Kidney capillary endothelial cell (primary cell): ENCODE measurements at regions not wholly inside any gene's neighbourhood (a gene's known extent, or its start where the extent isn't known, plus 50 kb on each side); places are given as distances from the start of the nearest gene placed in this dataset.
"Not testable (repeated sequence)": the region's sequence is repeated elsewhere in the genome, so short reads cannot be mapped to it uniquely, and the experiment has no call there.

Source experiments
- DNase-seq: peaks from one replicate; pipeline ENCODE4 v3.0.0-alpha.2; 2018; ENCODE audit warnings: low spot score

DNA sequence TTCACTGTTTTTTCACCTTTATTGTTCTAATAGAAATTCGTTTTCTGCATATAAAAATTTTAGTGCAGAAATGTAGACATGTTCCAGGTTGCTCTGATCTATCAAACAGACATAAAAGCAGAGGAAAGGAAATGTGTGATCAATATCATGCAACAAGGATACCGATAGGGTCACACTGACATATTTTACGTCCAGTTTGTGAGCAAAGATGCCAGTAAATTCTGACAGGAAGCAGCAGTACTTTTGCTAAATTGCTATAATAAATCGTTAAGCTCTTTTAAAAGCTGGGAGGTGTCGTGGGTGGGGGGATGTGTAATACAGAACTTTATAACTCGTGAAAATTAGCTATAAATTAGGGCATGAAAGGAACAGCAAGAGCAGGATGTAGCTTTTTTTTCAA, 955.2 kb downstream of the BRINP3 start:
- DNase-seq = no peak

DNA sequence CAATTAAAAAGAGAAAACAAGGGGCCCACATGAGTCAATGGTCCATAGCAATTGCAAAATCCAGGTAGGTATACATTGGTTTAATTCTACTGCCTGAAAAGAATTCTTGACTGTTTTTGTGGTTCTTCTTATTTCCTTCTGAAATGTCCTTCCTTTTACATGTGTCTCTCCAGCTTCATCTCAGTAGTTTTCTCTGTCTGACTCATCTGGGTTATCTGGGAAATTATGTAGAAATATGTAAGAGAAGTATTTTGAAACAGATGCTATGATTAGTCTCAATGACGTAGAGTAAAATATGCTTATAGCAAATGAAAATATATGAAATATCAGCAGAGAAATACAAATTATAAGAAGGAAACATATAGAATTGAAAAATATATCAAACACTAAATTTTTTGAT, 953.2 kb downstream of the BRINP3 start:
- no peak for DNase-seq

DNA sequence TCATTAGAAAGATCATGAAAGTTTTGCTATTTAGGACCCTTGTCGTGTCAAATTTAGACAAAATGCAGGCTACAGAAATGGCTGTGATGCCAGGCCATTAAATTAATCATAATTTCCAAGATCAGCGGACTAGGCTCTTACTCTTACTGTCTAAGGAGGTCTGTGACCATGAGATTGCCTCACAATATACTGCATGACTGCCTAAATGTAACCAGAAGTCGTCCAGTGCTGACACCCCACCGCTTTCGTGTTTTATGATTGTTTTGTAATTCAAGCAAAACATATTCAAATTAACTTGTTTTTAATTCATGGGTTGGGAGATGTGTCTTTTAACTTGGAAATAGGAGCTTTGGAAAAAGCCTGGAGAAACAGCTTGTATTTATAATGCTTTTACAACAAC, 947.5 kb downstream of the BRINP3 start:
- DNase-seq = no peak

DNA sequence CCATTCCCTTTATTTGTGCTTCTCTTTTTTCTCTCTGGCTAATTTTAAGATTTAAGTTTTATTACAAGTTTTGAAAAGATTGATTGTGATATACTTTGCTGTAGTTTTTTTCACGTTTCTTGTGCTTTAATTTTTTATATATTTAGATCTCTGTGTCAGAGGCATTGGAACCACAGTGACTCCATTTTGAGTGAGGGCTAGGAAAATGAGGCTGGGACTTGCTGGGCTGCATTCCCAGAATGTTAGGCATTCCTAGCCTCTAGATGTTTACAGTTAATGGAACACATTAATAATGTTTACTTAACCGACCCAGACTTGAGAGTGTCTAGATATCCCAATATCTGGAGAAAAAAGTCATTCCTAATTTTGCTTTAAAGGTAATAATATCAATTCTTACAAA, 939.4 kb downstream of the BRINP3 start:
- DNase-seq = no peak

DNA sequence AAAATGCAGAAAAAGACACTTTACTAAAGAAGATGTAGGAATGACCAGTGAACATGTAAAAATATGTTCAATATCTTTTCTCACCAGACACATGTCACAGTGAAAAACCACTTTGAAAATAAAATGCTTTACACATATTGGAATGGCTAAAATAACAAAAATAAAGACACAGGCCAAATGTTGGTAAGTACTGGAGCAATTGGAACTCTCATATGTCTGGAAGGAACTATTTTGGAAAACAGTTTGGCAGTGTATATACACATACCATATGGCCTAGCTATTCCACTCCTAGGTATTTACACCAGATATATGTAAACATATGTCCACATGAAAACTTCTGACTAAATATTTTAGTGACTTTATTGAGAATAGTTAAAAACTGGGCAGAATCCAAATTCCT, 927.2 kb downstream of the BRINP3 start:
- DNase-seq = no peak

DNA sequence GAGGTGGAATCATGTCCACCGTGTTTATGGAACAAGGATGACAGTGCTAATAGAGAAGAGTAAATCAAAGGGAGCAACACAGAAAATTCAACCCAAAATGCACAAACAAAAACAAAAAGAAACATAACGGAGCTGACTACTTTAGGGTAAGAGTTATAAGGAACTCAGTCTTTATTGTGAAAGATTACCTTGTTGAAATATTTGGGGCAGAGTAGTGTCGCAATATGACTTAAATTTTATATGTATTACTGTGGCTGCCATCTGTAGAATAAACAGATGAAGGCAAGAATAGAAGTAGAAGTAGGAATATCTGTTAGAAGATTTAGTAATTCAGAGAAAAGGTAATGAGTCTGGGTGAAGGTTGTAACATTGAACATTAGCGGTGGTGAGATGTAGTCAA, 913.9 kb downstream of the BRINP3 start:
- DNase-seq = no peak

DNA sequence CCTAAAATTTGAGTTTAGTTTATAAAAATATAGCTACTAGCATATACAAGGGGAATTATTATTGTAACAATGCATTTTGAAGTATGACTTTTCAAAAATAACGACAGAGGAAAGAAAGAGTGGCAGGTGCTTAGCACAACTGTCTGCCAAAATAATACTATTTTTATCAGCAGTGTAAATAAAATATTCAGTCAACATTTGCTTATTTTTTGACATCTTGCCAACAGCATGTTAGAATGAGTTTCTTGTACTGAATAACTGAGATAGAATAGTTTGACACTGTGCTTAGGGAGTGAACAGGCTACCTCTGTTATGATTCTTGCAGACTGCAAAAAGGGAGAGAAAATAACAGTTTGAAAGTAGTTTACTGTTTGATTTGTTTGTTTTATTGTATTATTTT, 909.8 kb downstream of the BRINP3 start:
- no peak for DNase-seq

DNA sequence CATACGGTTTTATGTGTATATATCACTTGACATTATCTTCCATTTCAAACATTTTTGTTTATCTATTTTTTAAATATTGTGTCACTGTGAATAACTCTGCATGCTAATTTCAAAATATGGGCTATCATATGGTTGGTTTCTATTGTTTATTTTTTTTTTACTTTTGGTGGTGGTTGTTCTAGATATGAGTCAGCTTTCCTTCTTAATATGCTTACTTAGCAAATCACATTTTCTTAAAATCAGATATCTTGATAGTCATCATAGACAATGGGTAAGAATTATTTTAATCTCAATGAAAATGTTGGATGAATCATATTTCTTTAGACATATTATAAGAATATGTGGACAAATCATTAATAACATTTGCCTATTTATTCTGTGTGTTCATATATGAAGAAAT, 881.5 kb downstream of the BRINP3 start:
- DNase-seq = no peak

DNA sequence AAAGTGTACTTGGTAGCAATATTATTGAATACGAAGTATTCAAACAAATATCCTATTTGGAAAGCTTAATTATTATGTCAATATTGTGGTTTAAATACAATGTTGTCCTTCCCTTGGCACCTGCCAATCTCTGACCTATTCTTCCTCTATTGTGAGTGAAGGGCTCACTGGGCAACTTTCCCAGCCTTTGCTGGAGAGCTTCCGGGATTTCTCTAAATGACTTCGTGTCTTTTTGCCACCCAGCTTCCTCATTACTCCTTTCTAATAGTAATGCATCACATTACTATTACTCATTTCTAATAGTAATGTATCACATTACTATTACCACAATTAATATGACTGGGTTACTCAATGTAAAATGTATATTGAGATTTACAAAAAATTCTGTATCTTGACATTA, 880.6 kb downstream of the BRINP3 start:
- no peak for DNase-seq

DNA sequence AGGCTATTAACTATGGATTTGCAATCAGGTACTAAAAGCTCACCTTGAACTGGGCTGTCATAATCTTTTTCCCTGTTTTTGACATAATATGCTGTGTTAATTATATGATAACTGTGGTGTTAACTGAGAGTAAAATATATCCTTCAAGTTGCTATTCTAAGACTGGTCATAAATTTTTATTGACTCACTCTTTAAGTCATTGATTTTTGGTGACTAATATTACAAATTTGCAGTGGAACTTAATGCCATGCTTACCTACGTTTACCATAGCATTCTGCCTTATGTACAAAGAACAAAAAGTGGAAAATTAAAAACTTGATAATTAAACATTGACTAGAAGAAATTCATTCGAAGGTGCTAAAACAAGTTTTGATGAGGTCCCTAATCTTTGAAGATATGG, 872.4 kb downstream of the BRINP3 start:
- DNase-seq = no peak

DNA sequence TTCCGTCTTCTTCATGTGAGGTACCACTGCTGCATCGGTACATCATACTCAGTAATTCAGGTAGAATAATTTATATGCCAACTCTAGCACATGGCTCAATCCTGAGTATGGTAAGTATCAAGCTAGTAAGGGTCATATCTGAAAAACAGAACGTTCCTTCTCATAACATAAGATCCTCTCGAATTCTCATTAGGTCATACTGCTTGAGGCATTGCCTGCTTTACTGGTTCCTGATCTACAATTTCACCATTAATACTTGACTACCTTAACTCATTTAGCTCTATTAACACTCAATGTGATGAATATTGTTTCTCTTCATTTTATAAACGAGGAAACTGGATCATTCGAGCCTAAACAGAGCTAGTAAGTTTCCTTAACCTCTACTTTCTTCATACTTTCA, 871.6 kb downstream of the BRINP3 start:
- DNase-seq = no peak

DNA sequence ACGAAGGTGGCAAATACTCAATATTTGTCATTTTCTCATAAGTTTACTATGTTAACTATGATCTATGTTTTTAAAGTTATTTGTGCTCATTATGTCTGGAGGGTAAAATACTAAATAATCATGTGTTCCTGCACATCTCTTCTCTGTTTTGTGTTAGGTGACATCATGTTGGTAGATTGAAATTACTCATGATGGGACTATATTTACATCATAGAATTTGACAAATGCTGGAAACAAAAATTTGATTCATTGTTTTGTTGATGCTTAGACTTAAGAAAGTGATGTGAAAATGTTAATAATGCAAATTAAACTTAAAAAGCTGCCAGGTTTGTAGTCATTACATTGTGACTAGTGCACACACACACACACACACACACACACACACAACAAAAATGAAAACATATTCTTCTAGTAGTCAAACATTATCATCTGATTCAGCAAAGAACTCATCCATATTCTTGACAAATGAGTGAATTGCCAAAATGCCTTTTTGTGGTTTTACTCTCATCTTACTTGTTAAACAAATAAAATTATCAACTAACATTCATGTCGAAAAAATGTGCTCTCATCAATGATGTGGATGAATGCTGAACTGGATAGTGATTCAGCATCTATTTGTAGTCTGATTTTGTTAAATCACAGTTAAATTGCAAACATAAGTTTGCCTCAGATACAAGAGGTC, 870.7 kb downstream of the BRINP3 start:
- DNase-seq = no peak

DNA sequence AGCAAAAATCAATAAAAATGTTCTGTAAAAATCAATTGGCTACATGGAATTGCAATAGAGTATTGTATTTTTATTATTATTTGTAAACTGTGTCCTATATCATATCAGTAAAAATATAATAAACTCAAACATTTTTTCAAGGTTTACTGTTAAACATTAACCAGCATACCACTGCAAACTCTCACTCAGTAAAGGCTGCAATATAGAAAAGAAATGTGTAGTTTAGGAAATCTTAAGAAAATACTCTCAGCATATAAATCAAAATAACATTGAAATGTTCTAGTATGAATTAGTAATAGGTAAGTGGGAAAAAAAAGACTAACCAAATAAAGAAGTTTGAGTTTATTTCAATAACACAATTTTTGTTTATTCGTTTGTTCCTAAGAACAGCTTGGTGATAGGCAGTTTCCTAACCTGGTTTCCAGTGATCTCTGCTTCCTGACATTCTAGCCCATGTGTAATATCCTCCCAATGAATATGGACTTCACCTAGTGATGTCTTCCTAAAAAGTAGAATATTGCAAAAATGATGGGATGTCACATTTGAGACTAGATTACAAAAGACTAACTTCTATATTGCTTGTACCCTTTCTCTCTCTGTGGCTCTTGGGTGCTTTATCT, 870.1 kb downstream of the BRINP3 start:
- no peak for DNase-seq

DNA sequence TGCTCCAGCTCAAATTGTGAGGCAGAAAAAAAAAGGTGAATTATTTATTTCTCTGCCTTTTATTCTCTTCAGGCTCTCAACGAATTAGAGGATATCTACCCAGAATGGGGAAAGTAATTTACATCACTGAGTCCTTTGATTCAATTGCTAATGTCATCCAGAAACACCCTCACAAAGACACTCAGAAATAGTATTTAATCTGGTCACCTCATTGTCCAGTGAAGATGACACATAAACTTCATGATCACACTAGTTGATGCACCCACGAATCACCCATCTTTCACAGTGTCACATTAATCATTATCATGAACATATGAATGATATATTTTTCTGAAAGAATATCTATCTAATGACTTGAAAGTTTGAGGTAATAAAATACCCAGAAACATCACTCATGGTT, 868.5 kb downstream of the BRINP3 start:
- no peak for DNase-seq

DNA sequence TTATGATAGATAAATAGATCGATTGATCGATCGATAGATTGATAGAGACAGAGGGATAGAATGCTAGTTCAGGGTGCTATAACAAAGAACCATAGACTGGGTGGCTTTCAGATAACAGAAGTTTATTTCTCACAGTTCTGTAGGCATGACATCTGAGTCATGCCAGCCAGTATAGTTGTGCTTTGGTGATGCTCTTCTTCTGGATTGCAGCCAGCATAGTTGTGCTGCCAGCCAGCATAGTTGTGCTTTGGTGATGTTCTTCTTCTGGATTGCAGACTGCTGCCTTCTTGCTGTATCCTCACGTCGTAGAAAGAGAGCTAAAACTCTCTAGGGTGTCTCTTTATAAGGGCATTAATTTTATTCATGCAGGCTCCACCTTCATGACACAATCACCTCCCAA, 860.8 kb downstream of the BRINP3 start:
- no peak for DNase-seq

DNA sequence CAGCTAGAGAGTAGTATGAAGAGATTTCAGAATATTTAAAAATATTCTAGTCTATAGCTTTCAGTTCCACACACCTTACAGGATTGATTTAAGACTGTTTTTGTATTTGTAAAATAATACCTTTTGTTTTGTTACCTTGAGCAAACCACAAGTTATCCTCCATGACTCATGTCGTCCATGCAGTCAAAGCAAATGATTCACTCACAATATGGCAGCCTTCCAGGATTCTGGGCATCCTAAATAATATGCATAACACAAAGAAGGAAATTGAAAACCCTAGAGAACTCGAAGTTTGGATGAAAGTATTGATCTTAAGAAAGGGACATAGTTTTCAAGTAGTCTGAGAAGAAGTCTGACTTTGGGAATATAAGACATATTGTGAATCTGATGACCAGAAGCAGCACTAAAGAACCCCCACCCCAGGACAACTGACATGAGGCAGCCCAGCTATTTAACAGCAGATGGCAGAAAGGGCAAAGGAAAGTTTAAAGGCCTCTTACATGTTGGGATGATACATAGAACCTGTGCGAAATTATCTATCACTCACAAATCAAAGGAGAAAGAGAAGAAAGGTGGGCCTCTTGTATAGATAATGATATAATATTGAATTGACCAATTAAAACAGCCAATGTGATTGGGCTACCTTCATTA, 857.9 kb downstream of the BRINP3 start:
- DNase-seq = no peak

DNA sequence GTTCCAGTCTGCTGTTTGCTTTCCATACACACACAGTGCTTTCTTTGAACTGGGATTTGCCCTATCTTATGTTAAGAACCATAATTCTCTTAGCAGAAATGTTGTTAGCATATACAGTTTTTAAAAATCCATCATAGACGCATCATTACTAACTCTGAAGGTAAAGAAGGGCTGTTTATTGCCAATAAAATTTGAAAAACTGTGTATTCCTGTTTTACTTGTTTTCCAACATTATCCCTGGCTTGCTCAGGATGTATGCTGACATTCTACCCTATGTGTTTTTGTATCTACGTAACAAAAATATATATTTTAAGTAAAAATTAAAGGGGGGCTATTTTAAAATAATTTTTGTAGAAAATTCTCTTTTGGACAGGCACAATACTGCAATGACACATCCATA, 857.2 kb downstream of the BRINP3 start:
- DNase-seq = no peak

DNA sequence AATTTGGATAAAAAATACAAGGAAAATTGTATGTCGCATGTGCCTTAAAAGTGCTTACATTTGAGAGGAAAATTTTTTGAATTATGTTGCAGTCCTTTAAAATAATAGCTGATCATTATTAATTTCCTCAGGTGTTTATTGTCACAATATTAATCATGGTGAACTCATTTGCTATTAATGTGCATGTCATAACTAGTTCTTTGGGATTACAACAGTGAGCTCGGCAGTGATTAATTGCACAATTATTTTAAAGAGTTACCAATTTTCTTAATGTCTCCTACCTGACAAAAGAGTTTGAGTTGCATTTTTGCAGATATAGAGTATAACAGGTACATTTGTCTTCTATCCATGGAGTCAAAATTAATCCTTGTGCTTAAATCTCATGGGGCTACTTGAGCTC, 854.3 kb downstream of the BRINP3 start:
- DNase-seq = no peak

DNA sequence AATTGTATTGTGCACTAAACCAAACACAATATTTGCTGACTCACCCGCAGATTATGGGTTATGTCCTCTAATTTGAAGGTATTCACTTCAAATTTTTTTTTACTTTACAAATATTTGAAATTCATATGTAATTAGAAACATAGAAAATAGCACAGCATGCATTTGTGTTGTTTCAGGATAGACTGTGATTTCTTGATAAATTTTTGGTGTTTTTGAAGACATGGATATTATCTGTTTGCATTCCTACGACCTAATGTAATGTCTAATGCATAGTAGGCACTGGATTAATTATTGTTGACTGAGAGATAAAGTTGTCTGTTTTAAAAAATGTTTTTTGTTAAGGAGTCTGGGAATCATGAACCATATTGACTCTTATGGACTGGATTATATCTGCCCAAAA, 850.2 kb downstream of the BRINP3 start:
- no peak for DNase-seq

DNA sequence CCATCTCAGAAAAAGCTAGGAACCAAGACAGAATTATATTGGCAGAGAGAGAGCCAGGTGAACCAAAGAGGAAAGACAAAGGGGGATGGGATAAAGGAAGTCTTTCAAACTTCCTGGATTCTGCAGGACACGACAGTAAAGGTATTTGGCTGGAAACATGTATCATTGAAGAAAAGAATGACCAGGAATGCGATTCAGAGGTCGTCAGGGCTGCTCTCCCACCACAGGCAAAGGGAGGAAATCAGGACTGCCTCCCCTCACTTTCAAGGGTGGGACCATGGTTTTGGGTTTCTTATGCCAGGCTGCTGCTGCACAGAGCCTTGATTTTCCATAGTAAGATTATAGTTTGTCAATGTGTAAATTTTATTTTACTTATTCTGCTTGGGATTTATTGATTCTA, 848.8 kb downstream of the BRINP3 start:
- no peak for DNase-seq

DNA sequence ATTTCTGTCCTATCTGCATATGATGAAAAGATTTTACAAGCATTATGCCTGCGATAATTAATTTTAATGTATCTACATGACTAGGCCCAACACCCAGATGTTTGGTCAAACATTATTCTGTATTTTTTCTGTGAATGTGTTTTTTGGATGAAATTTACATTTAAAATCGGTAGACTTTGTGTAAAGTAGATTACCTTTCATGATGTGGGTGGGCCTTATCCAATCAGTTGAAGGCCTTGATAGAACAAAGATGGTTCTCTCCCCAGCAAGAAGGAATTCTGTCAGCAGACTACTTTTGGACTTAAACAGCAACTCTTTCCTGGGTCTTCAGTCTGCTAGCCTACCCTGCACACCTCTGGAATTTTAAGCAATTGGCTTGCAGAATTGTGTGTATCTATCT, 844.0 kb downstream of the BRINP3 start:
- DNase-seq = no peak

DNA sequence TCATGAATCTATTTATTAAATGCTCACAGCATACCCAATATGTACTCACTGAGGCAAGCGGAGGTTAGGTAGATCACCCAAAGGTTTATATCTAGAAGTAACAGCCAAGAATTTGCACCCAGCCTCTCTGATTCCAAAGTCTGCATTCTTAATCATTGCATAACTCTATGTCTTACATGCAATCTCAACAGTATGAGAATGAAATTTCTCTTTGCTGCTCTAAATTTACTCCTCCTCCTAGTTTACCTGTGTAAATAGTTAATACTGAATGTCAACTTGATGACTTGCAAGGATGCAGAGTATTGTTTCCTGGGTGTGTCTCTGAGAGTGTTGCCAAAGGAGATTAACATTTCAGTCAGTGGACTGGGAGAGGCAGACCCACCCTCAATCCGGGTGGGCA, 840.6 kb downstream of the BRINP3 start:
- DNase-seq = no peak

DNA sequence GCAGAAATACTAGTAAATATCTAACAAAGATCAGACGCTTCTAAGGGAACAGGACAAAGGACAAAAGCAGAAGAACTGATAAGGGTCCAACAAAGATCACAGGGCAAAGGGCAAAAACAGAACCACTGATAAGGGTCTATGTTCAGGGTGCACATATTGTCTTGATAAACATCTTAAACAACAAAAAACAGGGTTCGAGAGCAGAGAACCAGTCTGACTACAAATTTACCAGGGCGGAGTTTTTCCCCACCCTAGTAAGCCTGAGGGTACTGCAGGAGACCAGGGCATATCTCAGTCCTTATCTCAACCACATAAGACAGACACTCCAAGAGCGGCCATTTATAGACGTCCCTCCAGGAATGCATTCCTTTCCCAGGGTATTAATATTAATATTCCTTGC, 833.5 kb downstream of the BRINP3 start:
- DNase-seq = not testable (repeated sequence)

DNA sequence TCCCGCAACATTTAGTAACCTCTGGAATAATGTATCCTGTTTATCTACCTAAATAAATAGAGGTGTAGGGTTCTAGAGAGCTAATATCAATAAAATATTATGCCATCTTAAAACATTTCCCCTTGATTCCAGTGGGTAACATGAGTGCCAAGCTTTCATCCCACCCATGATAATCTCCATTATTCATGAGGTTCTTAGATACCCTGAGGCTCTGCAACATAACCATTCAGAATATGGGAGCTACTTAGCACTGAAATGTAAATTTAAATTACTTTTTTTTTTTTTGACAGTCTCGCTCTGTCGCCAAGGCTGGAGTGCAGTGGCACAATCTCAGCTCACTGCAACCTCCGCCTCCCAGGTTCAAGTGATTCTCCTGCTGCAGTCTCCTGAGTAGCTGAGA, 832.7 kb downstream of the BRINP3 start:
- DNase-seq = no peak
